Trophoblast cell (in vitro differentiated cells and primary cell): ENCODE measurements at regions not wholly inside any gene's neighbourhood (a gene's known extent, or its start where the extent isn't known, plus 50 kb on each side); places are given as distances from the start of the nearest gene placed in this dataset.
"Not testable (repeated sequence)": the region's sequence is repeated elsewhere in the genome, so short reads cannot be mapped to it uniquely, and the experiment has no call there.

Experiments
- DNase-seq, 2 donors: peaks; one replicate each; pipeline ENCODE4 v3.0.0-alpha.2; 2016
- H2AFZ ChIP-seq: 2 replicates; pipeline ENCODE4 v1.6.1; 2013; ENCODE audit warnings: low read length, moderate library complexity, mild to moderate bottlenecking; ENCODE audit not compliant: insufficient read depth, poor library complexity
- H2AK5ac ChIP-seq: 2 replicates; pipeline ENCODE4 v1.6.1; 2013; ENCODE audit warnings: mild to moderate bottlenecking, low read length
- H2BK120ac ChIP-seq: 2 replicates; pipeline ENCODE4 v1.6.1; 2013; ENCODE audit warnings: low read length, mild to moderate bottlenecking, moderate library complexity; ENCODE audit not compliant: insufficient read depth, poor library complexity
- H2BK12ac ChIP-seq: 2 replicates; pipeline ENCODE4 v1.6.1; 2013; ENCODE audit warnings: mild to moderate bottlenecking, low read length, moderate library complexity
- H2BK5ac ChIP-seq: 2 replicates; pipeline ENCODE4 v1.6.1; 2013; ENCODE audit warnings: low read length, low read depth, moderate library complexity, mild to moderate bottlenecking; ENCODE audit not compliant: poor library complexity
- H3K14ac ChIP-seq: 2 replicates; pipeline ENCODE4 v1.6.1; 2013; ENCODE audit warnings: mild to moderate bottlenecking, low read length
- H3K18ac ChIP-seq: 2 replicates; pipeline ENCODE4 v1.6.1; 2013; ENCODE audit warnings: mild to moderate bottlenecking, low read length
- H3K23ac ChIP-seq: 2 replicates; pipeline ENCODE4 v1.6.1; 2013; ENCODE audit warnings: low read length
- H3K27ac ChIP-seq: 2 replicates; pipeline ENCODE4 v1.5.1; 2013; ENCODE audit warnings: low read depth, mild to moderate bottlenecking, inconsistent platforms, low read length, moderate library complexity
- H3K27me3 ChIP-seq: 2 replicates; pipeline ENCODE4 v1.6.1; 2013; ENCODE audit warnings: inconsistent platforms, mild to moderate bottlenecking, low read length, moderate library complexity; ENCODE audit not compliant: insufficient read depth
- H3K36me3 ChIP-seq, 2 experiments: 1 replicate in 1 of 2; 2 replicates in 1 of 2; pipeline ENCODE4 v1.6.1; 2013; ENCODE audit warnings: low read length in 2 of 2, mild to moderate bottlenecking in 2 of 2, moderate library complexity in 1 of 2; ENCODE audit not compliant: insufficient read depth in 2 of 2, control insufficient read depth in 1 of 2
- H3K4ac ChIP-seq: 2 replicates; pipeline ENCODE4 v1.6.1; 2013; ENCODE audit warnings: low read depth, mild to moderate bottlenecking, low read length, moderate library complexity
- H3K4me1 ChIP-seq, 2 experiments: 1 replicate in 1 of 2; 2 replicates in 1 of 2; pipeline ENCODE4 v1.6.1; 2013; ENCODE audit warnings: low read length in 2 of 2, mild to moderate bottlenecking in 2 of 2, moderate library complexity in 1 of 2; ENCODE audit not compliant: insufficient read depth in 2 of 2, control insufficient read depth in 1 of 2
- H3K4me2 ChIP-seq: 2 replicates; pipeline ENCODE4 v1.6.1; 2013; ENCODE audit warnings: inconsistent platforms, mild to moderate bottlenecking, low read length, moderate library complexity
- H3K4me3 ChIP-seq: 2 replicates; pipeline ENCODE4 v1.5.1; 2013; ENCODE audit warnings: mild to moderate bottlenecking, low read depth, low read length, inconsistent platforms
- H3K79me1 ChIP-seq: one replicate; pipeline ENCODE4 v1.6.1; 2013; ENCODE audit warnings: low read length
- H3K79me2 ChIP-seq: 2 replicates; pipeline ENCODE4 v1.6.1; 2013; ENCODE audit warnings: low read length, mild to moderate bottlenecking; ENCODE audit not compliant: control insufficient read depth, insufficient read depth, poor library complexity
- H3K9ac ChIP-seq: 2 replicates; pipeline ENCODE4 v1.6.1; 2013; ENCODE audit warnings: mild to moderate bottlenecking, low read length
- H3K9me3 ChIP-seq: 2 replicates; pipeline ENCODE4 v1.6.1; 2013; ENCODE audit warnings: low read depth, mild to moderate bottlenecking, control low read depth, inconsistent platforms, low read length; ENCODE audit not compliant: insufficient read depth
- H4K12ac ChIP-seq: 2 replicates; pipeline ENCODE4 v1.6.1; 2013; ENCODE audit warnings: low read depth, mild to moderate bottlenecking, low read length, moderate library complexity
- H4K8ac ChIP-seq: 2 replicates; pipeline ENCODE4 v1.6.1; 2013; ENCODE audit warnings: low read depth, mild to moderate bottlenecking, low read length, moderate library complexity
- H4K91ac ChIP-seq: one replicate; pipeline ENCODE4 v1.6.1; 2013; ENCODE audit warnings: low read depth, mild to moderate bottlenecking, low read length, moderate library complexity
- WGBS: extraction: QIAGEN DNeasy Blood & Tissue Kit; methylation state at CpG from one replicate; pipeline ENCODE4 v1.1.7; 2013; ENCODE audit warnings: missing lambda C conversion rate; ENCODE audit not compliant: insufficient read length, insufficient coverage; ENCODE audit errors: extremely low coverage; 5-methylcytosine and 5-hydroxymethylcytosine counted together

- H4K8ac ChIP-seq: no peak overlapping the region
- no peak overlapping the region for H2AK5ac ChIP-seq
These were observed 57.7 kb upstream of the AADACL2 start for GRCh38 chr3:151675858-151676615.

DNA sequence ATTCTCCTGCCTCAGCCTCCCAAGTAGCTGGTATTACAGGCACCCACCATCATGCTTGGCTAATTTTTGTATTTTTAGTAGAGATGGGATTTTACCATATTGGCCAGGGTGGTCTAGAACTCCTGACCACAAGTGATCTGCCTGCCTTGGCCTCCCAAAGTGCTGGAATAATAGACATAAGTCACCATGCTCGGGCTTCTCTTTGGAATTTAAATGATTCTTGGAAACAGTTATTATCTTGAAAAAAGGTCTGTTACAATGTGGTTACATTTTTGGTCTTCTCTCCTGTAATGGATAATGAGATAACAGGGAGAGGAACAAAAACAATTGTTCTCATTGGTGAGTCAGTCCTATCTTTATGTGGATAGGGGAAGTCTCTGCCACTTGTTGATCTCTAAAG is 59.8 kb upstream of the AADACL2 start:
- H3K36me3 ChIP-seq: no peaks in the 10 kb centered on the region
- H2AFZ ChIP-seq: no peak overlapping the region
- no peak overlapping the region for H3K18ac ChIP-seq
- no peak overlapping the region for H2BK5ac ChIP-seq
- H3K9me3 ChIP-seq: no peaks in the 10 kb centered on the region
- no CpG with 5 or more reads among the region's 1 CpG for WGBS
- no peak overlapping the region for H3K14ac ChIP-seq
- H2BK12ac ChIP-seq: no peak overlapping the region
- no peak overlapping the region for H4K12ac ChIP-seq
- H3K9ac ChIP-seq: no peak overlapping the region
- no peak overlapping the region for H3K23ac ChIP-seq
- H2BK120ac ChIP-seq: no peak overlapping the region
- no peaks in the 10 kb centered on the region for H3K27me3 ChIP-seq
- no peak overlapping the region for H3K4me2 ChIP-seq
- H3K27ac ChIP-seq: no peak overlapping the region
- peak in 1 of 2 donors; percentile 13 for DNase-seq
- H4K91ac ChIP-seq: no peak overlapping the region
- no peaks in the 10 kb centered on the region for H3K79me2 ChIP-seq
- H3K4me3 ChIP-seq: no peak overlapping the region
- H3K4me1 ChIP-seq: no peaks in the 10 kb centered on the region
- no peaks in the 10 kb centered on the region for H3K79me1 ChIP-seq
- no peak overlapping the region for H3K4ac ChIP-seq
- H4K8ac ChIP-seq: no peak overlapping the region
- no peak overlapping the region for H2AK5ac ChIP-seq

More at GRCh38 chr3:151675858-151676615, 57.7 kb upstream of the AADACL2 start:
- Histone ChIP-seq H3K4ac (no peak overlapping the region), H2BK12ac (no peak overlapping the region), H3K27ac (no peak overlapping the region), H3K79me2 (no peaks in the 10 kb centered on the region), H3K4me3 (no peak overlapping the region), H2AFZ (no peak overlapping the region), H4K12ac (no peak overlapping the region), H3K4me1 (no peaks in the 10 kb centered on the region), H3K4me2 (no peak overlapping the region), H3K9me3 (no peaks in the 10 kb centered on the region), H3K18ac (no peak overlapping the region), H2BK120ac (no peak overlapping the region), H3K14ac (no peak overlapping the region), H3K36me3 (no peaks in the 10 kb centered on the region), H4K91ac (no peak overlapping the region), H2BK5ac (no peak overlapping the region), H3K23ac (no peak overlapping the region), H3K79me1 (no peaks in the 10 kb centered on the region), H3K9ac (no peak overlapping the region), H3K27me3 (no peaks in the 10 kb centered on the region)
- no peak for DNase-seq
- no CpG with 5 or more reads among the region's 8 CpGs for WGBS

GRCh38 chr3:151667762-151668161 is 66.0 kb upstream of the AADACL2 start:
- not testable (repeated sequence) for H3K4me1 ChIP-seq, H3K27me3 ChIP-seq, H2BK5ac ChIP-seq, H2BK12ac ChIP-seq, H2BK120ac ChIP-seq, H3K36me3 ChIP-seq, H3K79me1 ChIP-seq, H3K4me2 ChIP-seq, H2AFZ ChIP-seq, H3K9me3 ChIP-seq, H4K8ac ChIP-seq, H4K12ac ChIP-seq, H3K79me2 ChIP-seq, H4K91ac ChIP-seq, H3K9ac ChIP-seq, H2AK5ac ChIP-seq, H3K18ac ChIP-seq, H3K14ac ChIP-seq, DNase-seq, H3K4me3 ChIP-seq, H3K4ac ChIP-seq, H3K27ac ChIP-seq, H3K23ac ChIP-seq
- no CpG with 5 or more reads among the region's 3 CpGs for WGBS

- no peak overlapping the region for H2AK5ac ChIP-seq
- no peak overlapping the region for H3K14ac ChIP-seq
- H3K4me1 ChIP-seq: no peaks in the 10 kb centered on the region
- DNase-seq: no peak
- H2AFZ ChIP-seq: no peak overlapping the region
- no peak overlapping the region for H2BK120ac ChIP-seq
- H3K4me2 ChIP-seq: no peak overlapping the region
- no peaks in the 10 kb centered on the region for H3K79me1 ChIP-seq
- WGBS: no CpG with 5 or more reads among the region's 4 CpGs
- H3K27me3 ChIP-seq: no peaks in the 10 kb centered on the region
- H2BK5ac ChIP-seq: no peak overlapping the region
- H3K4me3 ChIP-seq: no peak overlapping the region
- H3K36me3 ChIP-seq: no peaks in the 10 kb centered on the region
- H4K12ac ChIP-seq: no peak overlapping the region
- H3K9me3 ChIP-seq: no peaks in the 10 kb centered on the region
- no peak overlapping the region for H3K18ac ChIP-seq
- no peak overlapping the region for H4K91ac ChIP-seq
- no peak overlapping the region for H3K27ac ChIP-seq
- H4K8ac ChIP-seq: no peak overlapping the region
- no peaks in the 10 kb centered on the region for H3K79me2 ChIP-seq
- H2BK12ac ChIP-seq: no peak overlapping the region
- H3K4ac ChIP-seq: no peak overlapping the region
- no peak overlapping the region for H3K23ac ChIP-seq
- H3K9ac ChIP-seq: no peak overlapping the region
These were observed 72.8 kb upstream of the AADACL2 start for GRCh38 chr3:151660885-151661284.
